HG03342 (cell line): ENCODE measurements at regions not wholly inside any gene's neighbourhood (a gene's known extent, or its start where the extent isn't known, plus 50 kb on each side); places are given as distances from the start of the nearest gene placed in this dataset.
A peak's percentile ranks its signal among the peaks of the same experiment; 100 is the strongest.
"Not testable (repeated sequence)": the region's sequence is repeated elsewhere in the genome, so short reads cannot be mapped to it uniquely, and the experiment has no call there.

Experiments used
- ATAC-seq: cut with Tn5 transposase; IDR thresholded peaks from one replicate; pipeline ENCODE4 v1.9.1; 2021; ENCODE audit warnings: mild to moderate bottlenecking, moderate library complexity; ENCODE audit not compliant: unreplicated experiment

- ATAC-seq: no peak
Measured at GRCh38 chr5:106292654-106293053, 1378.1 kb downstream of the EFNA5 start.

DNA sequence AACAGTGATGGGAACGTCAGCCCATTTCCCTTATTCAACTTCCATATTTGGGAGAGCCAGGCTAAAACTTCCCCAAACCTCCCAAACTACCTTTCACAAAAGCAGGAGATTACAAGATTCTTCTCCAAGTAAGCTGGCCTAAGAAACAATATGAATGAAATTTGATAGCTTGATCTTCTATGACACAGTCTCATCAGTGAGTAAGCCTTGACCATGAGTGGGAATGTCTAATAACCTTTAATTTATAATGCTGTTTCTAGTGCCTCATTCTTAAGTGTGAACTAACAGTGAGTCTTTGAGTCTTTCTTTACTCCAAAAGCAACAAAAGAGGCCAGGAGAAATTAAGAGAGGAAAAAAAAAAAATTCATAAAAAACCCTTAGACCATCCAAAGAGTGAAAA is 1379.9 kb downstream of the EFNA5 start:
- ATAC-seq: no peak

GRCh38 chr5:106288979-106289378 is 1381.8 kb downstream of the EFNA5 start:
- ATAC-seq: no peak

GRCh38 chr5:106277540-106278096 is 1393.1 kb downstream of the EFNA5 start:
- no peak for ATAC-seq

DNA sequence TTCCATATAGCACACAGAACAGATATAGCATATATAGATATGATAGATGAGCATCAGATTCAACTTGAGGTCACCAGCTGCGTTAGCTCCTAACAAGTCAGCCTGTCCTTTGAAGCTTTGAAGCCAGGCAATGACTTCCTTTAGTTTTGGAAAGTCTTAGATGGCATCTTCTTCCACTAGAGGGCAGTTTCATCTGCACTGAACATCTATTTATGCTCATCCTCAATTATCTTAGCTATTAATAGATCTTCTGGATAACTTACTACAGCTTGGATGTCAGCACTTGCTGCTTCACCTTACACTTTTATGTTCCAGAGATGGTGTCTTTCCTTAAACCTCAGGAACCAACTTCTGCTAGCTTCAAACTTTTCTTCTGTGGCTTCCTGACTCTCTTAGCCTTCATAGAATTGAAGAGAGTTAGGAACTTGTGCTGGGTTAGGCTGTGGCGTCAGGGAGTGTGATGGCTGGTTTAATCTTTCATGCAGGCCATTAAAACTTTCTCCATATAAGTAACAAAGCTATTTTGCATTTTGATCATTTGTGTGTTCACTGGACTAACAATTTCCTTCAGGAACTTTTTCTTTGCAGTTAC is 1401.4 kb downstream of the EFNA5 start:
- ATAC-seq: no peak

- ATAC-seq: no peak
Measured at GRCh38 chr5:106267256-106267655, 1403.5 kb downstream of the EFNA5 start.

GRCh38 chr5:106262395-106262794 is 1408.3 kb downstream of the EFNA5 start:
- no peak for ATAC-seq

GRCh38 chr5:106259431-106260090 is 1411.2 kb downstream of the EFNA5 start:
- ATAC-seq: not testable (repeated sequence)

GRCh38 chr5:106258591-106259125 is 1412.1 kb downstream of the EFNA5 start:
- no peak for ATAC-seq

GRCh38 chr5:106254784-106255183 is 1416.0 kb downstream of the EFNA5 start:
- ATAC-seq: no peak

- not testable (repeated sequence) for ATAC-seq
Measured at GRCh38 chr5:106246044-106246745, 1424.5 kb downstream of the EFNA5 start.

DNA sequence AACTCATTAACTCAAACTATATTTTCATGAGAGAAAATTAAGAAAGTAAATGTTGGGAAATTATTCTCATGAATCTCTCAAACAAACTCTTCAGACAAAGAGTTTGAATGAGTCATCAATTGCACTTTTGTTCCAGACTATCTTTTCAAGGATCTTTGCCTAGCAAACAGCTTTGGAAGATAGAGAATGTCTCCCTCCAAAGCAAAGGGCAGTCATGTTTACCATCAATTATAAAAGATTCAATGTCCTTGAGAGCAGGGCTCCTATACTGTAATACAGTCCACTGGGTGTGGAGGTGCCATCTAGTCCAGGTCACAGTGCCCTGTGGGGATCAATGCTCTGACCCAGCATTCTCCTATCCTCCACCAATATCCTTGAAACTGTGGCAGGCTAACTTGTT is 1429.3 kb downstream of the EFNA5 start:
- ATAC-seq: no peak

DNA sequence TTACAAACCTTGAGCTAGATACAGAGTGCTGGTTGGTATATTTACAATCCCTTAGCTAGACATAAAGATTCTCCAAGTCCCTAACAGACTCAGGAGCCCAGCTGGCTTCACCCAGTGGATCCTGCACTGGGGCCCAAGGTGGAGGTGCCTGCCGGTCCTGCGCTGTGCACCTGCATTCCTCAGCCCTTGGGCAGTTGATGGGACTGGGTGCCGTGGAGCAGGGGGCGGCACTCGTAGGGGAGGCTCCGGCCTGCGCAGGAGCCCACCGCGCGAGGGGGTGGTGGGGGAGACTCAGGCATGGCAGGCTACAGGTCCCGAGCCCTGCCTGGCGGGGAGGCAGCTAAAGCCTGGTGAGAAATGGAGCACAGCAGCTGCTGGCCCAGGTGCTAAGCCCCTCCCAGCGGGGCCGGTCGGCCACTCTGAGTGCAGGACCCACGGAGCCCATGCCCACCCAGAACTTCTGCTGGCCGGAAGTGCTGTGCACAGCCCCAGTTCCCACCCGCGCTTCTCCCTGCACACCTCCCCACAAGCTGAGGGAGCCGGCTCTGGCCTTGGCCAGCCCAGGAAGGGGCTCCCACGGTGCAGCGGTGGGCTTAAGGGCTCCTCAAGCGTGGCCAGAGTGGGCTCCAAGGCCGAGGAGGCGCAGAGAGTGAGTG is 1464.7 kb downstream of the EFNA5 start:
- no peak for ATAC-seq

DNA sequence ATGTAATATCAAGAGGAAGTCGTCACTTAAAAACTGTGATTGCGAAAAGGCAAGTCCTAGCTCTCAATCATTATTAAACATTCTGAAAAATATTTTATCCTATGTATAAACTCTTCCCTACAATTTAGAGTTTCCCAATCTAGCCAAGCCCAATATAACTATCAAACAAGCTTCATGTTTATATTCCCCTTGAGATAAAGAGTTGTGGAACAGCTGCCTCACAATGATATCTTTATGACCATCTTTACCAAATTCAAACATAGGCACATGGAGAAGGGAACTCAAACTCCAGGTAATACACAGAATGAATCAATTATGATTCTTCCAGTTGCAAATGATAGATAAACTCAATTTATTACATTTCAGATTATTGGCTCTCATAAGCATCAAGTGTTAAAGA is 1468.7 kb downstream of the EFNA5 start:
- no peak for ATAC-seq

GRCh38 chr5:106200971-106201370 is 1469.8 kb downstream of the EFNA5 start:
- no peak for ATAC-seq

DNA sequence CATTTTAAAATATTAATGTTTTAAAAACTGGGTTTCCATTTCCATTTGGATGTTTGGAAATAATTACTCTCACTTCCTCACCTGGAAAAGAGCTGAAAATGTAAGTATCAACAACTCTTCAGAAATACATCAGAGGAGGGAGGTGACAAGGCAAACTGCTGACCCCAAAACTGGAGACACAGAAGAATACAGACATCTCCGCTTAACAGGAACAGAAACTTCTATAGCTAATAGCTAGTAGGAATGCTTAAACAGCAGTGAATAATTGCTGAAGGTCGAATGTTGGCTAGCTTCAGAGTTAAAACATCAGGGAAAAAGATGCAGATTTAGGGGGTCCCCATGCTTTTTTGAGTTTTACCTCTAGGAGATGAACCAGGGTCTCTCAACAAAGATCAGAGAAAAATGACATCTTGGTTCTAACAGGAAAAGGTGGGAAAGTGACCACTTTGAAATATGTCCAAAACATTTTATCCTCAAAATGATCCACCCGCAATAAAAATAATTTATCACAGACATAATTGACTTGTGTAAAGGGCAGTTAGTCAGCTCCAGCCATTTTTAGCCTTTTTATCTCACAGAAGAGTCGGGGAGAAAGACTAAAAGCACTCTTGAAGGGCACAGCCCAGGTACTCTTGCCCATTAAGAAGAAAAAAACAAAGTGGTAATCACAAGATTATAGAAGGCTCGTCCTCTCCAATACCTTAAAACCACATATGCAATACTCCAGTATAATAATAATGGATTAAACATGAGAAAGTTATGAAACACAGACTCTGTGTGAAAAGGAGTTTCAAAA is 1474.9 kb downstream of the EFNA5 start:
- ATAC-seq: no peak

DNA sequence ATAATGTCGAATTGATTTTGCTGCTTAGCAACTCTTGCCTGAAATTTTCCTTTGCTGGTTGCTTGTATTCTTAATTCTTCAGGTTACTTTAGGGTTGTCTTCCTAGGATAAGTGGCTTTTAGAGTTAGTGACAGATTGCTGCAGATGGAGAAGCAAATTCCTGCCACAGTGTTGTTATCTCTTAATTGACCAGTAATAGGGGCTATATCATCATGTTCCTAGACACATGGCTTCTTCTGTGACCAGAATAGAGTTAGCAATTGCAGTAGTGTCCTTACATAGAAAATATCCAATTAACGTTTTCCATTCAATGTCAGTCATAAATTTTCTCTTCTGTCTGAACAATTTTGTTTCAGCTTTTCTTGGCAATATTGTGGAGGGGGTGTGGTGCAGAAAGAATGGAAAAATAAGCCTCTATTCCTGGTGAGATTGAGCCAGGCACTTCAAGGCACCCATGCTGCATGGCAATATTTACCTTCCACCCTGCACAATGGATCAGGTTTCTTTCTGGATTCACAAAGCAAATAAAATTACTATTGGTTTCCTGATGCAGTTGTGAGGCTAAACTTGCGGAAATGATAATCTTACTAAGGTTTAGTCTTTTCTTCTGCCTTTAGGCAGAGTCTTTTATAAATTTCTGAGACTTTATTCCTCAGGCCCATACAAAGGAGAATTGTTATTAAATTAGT is 1481.5 kb downstream of the EFNA5 start:
- ATAC-seq: no peak

GRCh38 chr5:106185661-106186081 is 1485.1 kb downstream of the EFNA5 start:
- ATAC-seq: peak; percentile 64

GRCh38 chr5:106174903-106175302 is 1495.8 kb downstream of the EFNA5 start:
- ATAC-seq: no peak
